GM06990 (cell line): ENCODE measurements at regions not wholly inside any gene's neighbourhood (a gene's known extent, or its start where the extent isn't known, plus 50 kb on each side); places are given as distances from the start of the nearest gene placed in this dataset.
"Not testable (repeated sequence)": the region's sequence is repeated elsewhere in the genome, so short reads cannot be mapped to it uniquely, and the experiment has no call there.

Experiments used
- DNase-seq: peaks from one replicate; pipeline ENCODE4 v3.0.0-alpha.2; 2011; ENCODE audit not compliant: insufficient read length; ENCODE audit errors: extremely low read depth
- H3K27me3 ChIP-seq: replicated peaks from 2 replicates; pipeline ENCODE4 v1.6.0; 2011; ENCODE audit warnings: low read length; ENCODE audit not compliant: control insufficient read depth, insufficient read depth
- H3K36me3 ChIP-seq: 2 replicates; pipeline ENCODE4 v1.5.1; 2011; ENCODE audit warnings: low read length; ENCODE audit not compliant: control insufficient read depth, insufficient read depth
- H3K4me3 ChIP-seq: replicated peaks from 2 replicates; pipeline ENCODE4 v1.5.1; 2011; ENCODE audit warnings: low read depth, mild to moderate bottlenecking, control low read depth, low read length
- CTCF ChIP-seq: IDR thresholded peaks from 2 replicates; pipeline ENCODE4 v1.5.1; 2011; ENCODE audit warnings: low read length, control low read depth, mild to moderate bottlenecking, inconsistent platforms; ENCODE audit not compliant: insufficient read depth, poor library complexity, severe bottlenecking

DNA sequence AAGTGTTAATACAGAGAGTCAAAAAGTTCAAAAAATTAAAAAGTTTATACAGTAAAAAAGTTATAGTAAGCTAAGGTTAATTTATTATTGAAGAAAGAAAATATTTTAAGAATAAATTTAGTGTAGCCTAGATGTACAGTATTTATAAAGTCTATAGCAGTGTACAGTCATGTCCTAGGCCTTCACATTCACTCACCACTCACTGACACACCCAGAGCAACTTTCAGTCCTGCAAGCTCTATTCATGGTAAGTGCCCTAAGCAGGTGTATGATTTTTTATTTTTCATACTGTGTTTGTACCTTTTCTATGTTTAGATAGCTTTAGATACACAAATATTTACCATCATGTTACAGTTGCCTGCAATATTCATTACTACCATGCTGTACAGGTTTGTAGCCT, 108.9 kb downstream of the FHIP1A start:
- no peak for TF ChIP-seq CTCF
- no peak for DNase-seq
- Histone ChIP-seq H3K4me3 (no peak overlapping the region), H3K36me3 (no peaks in the 10 kb centered on the region), H3K27me3 (no peaks in the 10 kb centered on the region)

GRCh38 chr4:151518359-151518758, 109.4 kb downstream of the FHIP1A start:
- Histone ChIP-seq H3K27me3 (no peaks in the 10 kb centered on the region), H3K4me3 (no peak overlapping the region), H3K36me3 (no peaks in the 10 kb centered on the region)
- no peak for TF ChIP-seq CTCF
- no peak for DNase-seq

DNA sequence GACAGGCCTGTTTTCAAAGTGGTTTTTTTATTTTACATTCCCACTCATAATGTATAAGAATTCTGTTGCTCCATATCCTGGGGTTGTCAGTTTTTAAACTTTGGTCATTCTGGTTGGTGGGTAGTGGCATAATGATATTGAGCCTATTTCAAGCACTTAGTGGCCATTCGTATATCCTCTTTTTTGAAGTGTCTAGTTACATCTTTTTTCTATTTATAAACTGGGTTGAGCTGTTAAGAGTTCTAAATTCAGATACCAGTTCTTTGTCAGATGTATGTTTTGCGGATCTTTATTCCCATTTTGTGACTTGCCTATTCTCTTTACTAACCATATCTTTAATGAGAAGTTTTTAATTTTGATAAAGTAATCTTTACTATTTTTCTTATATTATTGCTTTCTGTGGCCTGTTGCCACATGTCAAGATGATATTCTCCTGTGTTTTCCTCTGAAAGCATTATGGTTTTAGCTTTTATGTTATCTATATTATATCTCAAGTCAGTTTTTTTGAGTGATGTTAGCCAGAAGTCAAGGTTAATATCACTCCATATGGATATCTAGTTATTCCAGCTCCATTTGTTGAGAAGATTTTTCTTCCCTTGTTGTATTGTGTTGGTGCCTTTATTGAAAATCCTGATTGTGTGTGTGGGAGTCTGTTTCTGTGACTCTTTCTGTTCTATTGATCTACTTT, 110.9 kb downstream of the FHIP1A start:
- no peak for TF ChIP-seq CTCF
- H3K36me3 ChIP-seq = no peaks in the 10 kb centered on the region
- DNase-seq = no peak
- H3K27me3 ChIP-seq = no peaks in the 10 kb centered on the region
- no peak overlapping the region for H3K4me3 ChIP-seq

DNA sequence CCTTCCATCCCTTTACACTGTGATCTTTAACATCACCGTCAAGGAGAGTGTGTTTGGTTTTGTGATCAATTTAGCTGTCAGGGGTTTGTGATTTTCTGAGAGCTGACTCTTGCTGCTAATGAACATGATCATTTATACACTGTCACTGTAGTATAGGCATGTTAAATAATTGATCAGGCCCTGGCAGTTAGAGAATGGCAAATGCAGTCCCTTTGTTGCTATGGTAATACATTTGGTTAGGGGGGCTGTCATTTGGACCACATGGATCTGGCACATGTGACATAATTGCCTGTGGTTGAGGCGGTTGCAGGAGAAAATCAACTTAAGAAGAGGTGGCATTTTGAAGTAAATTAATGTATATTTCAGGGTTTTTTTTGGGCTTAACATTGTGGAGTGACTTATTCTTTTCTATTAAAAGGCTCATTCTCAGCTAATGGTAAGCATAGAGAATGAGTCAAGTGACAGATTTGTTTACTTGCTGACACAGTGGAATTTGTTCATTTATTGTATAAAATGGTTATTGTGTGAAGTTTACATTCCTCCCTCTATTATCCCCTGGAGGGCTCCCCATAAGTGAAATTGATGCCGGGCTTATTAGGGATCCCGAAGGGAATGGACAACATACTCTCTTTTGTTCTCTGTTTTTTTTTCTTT, 114.0 kb downstream of the FHIP1A start:
- no peak for TF ChIP-seq CTCF
- Histone ChIP-seq H3K27me3 (no peaks in the 10 kb centered on the region), H3K4me3 (no peak overlapping the region), H3K36me3 (no peaks in the 10 kb centered on the region)
- no peak for DNase-seq

DNA sequence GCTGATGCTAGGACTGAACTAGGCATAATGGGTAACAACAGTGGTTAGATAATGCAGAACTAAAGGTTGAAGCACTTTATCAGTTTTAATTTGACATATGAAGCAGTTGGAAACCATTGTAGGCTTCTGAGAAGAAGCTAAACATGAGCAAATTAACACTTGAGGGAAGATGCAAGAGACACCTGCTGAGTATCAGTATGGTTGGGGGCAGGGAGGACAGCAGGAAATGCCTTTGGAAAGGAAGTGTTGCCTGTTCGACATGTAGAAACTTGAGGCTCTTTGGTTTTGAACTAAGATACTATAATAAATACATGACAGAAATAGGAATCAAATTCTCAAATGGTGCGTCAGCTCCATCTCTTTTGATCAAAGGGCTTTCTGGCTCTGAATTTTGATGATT, 115.6 kb downstream of the FHIP1A start:
- no peak for TF ChIP-seq CTCF
- H3K36me3 ChIP-seq = no peaks in the 10 kb centered on the region
- no peak for DNase-seq
- H3K27me3 ChIP-seq = no peaks in the 10 kb centered on the region
- H3K4me3 ChIP-seq = no peak overlapping the region

- DNase-seq, H3K4me3 ChIP-seq, H3K36me3 ChIP-seq, H3K27me3 ChIP-seq: not testable (repeated sequence)
Measured at GRCh38 chr4:151526489-151526888, 117.5 kb downstream of the FHIP1A start.
